Ishikawa (cell line): ENCODE measurements at regions not wholly inside any gene's neighbourhood (a gene's known extent, or its start where the extent isn't known, plus 50 kb on each side); places are given as distances from the start of the nearest gene placed in this dataset.

Experiments
- CEBPB ChIP-seq: IDR thresholded peaks from 2 replicates; pipeline ENCODE4 v1.6.1; 2012
- CREB1 ChIP-seq: IDR thresholded peaks from 2 replicates; pipeline ENCODE4 v1.6.1; 2012; ENCODE audit warnings: low read depth
- EGR1 ChIP-seq: IDR thresholded peaks from 2 replicates; pipeline ENCODE4 v1.6.1; 2012
- EP300 ChIP-seq: IDR thresholded peaks from 2 replicates; pipeline ENCODE4 v1.6.1; 2012; ENCODE audit warnings: borderline replicate concordance
- FOXM1 ChIP-seq: IDR thresholded peaks from 2 replicates; pipeline ENCODE4 v1.6.1; 2012; ENCODE audit warnings: low read depth, borderline replicate concordance
- MAX ChIP-seq: IDR thresholded peaks from 2 replicates; pipeline ENCODE4 v1.6.1; 2012
- NFIC ChIP-seq: IDR thresholded peaks from 2 replicates; pipeline ENCODE4 v1.6.1; 2012
- RAD21 ChIP-seq: IDR thresholded peaks from 2 replicates; pipeline ENCODE4 v1.6.1; 2012; ENCODE audit warnings: low read depth
- REST ChIP-seq: IDR thresholded peaks from 2 replicates; pipeline ENCODE4 v1.6.1; 2012; ENCODE audit warnings: low read depth, mild to moderate bottlenecking
- TAF1 ChIP-seq: IDR thresholded peaks from 2 replicates; pipeline ENCODE4 v1.6.1; 2012; ENCODE audit warnings: low read depth, mild to moderate bottlenecking
- TCF12 ChIP-seq: IDR thresholded peaks from 2 replicates; pipeline ENCODE4 v1.6.1; 2012; ENCODE audit warnings: low read depth
- TEAD4 ChIP-seq: IDR thresholded peaks from 2 replicates; pipeline ENCODE4 v1.6.1; 2012
- USF1 ChIP-seq: IDR thresholded peaks from 2 replicates; pipeline ENCODE4 v1.6.1; 2012
- YY1 ChIP-seq: IDR thresholded peaks from 2 replicates; pipeline ENCODE4 v1.6.1; 2012; ENCODE audit warnings: low read depth
- ZBTB7A ChIP-seq: IDR thresholded peaks from 2 replicates; pipeline ENCODE4 v1.6.1; 2012; ENCODE audit warnings: low read depth

GRCh38 chr11:26096451-26096850, 235.5 kb upstream of the ANO3 start:
- TF ChIP-seq USF1 (no peak), TAF1 (no peak), REST (no peak), YY1 (no peak), EGR1 (no peak), TEAD4 (no peak), ZBTB7A (no peak), FOXM1 (no peak), NFIC (no peak), RAD21 (no peak), CEBPB (no peak), CREB1 (no peak), EP300 (no peak), MAX (no peak), TCF12 (no peak)

DNA sequence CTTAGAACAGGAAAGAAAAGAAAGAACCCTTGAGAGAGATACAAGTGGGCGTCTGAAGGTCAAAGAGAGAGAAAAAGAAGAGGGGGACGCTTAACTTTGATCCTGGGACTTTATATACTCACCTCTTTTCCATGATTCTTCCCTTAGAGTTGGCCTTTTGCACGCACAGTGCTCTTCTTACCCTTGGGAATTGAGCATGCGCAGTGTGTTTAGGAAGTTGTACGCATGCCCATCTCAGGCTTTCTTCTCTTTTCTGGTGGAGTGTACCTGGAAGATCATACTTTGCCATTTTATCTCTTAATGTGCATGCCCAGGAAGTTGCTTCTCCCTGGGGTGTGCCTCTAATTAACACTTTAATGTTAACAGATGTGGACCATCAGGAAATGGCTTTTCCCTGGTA, 229.6 kb upstream of the ANO3 start:
- TF ChIP-seq RAD21 (no peak), TEAD4 (no peak), NFIC (no peak), REST (no peak), YY1 (no peak), EP300 (no peak), CEBPB (no peak), MAX (no peak)

DNA sequence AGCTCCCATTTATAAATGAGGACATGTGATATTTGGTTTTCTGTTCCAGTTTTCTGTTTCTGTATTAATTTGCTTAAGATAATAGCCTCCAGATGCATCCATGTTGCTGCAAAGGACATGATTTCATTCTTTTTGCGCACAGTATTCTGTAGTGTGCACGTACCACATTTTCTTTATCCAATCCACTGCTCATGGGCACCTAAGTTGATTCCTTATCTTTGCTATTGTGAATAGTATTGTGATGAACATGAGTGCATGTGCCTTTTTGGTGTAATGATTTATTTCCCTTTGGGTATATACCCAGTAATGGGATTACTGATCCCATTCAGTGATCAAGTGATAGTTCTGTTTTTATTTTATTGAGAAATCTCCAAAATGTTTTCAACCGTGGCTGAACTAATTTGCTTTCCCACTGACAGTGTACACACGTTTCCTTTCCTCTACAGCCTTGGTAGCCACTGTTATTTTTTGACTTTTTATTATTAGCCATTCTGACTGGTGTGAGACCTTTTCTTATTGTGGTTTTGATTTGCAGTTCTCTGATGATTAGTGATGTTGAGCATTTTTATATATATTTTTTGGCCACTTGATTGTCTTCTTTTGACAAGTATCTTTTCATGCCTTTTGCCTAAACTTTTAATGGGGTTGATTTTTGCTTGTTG, 226.0 kb upstream of the ANO3 start:
- TF ChIP-seq YY1 (no peak), ZBTB7A (no peak), FOXM1 (no peak), MAX (no peak), TEAD4 (no peak), EGR1 (no peak), RAD21 (no peak), CEBPB (no peak), CREB1 (no peak), NFIC (no peak), EP300 (no peak), USF1 (no peak), TAF1 (no peak), REST (no peak), TCF12 (no peak)

DNA sequence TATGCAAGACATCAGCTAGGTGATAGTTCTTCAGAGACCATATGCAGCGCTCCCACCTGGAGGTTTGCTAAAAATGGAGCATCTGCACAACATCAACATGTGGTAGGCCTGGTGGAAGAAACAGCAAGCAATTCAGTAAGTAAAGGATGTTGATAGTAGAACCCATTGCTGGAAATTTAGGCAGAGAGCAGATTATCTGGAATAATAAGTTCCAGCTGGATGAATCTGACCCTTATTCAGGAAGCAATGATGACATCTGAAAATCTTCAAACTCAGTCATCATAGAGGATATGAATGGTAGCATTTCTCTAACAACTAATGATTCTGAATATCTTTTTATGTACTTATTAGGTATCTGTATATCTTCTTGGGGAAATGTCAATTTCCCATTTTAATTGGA, 225.2 kb upstream of the ANO3 start:
- no peak for TF ChIP-seq NFIC
- no peak for TF ChIP-seq TCF12
- TF ChIP-seq EP300 = no peak
- no peak for TF ChIP-seq USF1
- no peak for TF ChIP-seq EGR1
- TF ChIP-seq ZBTB7A = no peak
- no peak for TF ChIP-seq MAX
- no peak for TF ChIP-seq FOXM1
- no peak for TF ChIP-seq YY1
- no peak for TF ChIP-seq TEAD4
- TF ChIP-seq CEBPB = no peak
- no peak for TF ChIP-seq RAD21
- TF ChIP-seq TAF1 = no peak
